Panc1 (cell line): ENCODE measurements at regions not wholly inside any gene's neighbourhood (a gene's known extent, or its start where the extent isn't known, plus 50 kb on each side); places are given as distances from the start of the nearest gene placed in this dataset.

Experiments used
- ATAC-seq: fragments of 200-7000 bp; cut with Tn5 transposase; 2 replicates; pipeline ENCODE4 v1.9.1; 2020; ENCODE audit warnings: mild to moderate bottlenecking, moderate library complexity
- BruUV-seq: library from RNA; stranded (reverse); fragments of 400-500 nt; replicated peaks from 2 replicates; lab custom pipeline; 2021; lab: Mats Ljungman, UMichigan
- CTCF ChIA-PET: fragments of 300-600 bp; sonication (Branson Sonifier 250); formaldehyde crosslinking; loops from one replicate; lab custom pipeline; 2022; ENCODE audit warnings: antibody characterized with exemption; lab: Charles Lee
- POLR2A ChIA-PET: fragments of 300-600 bp; sonication (Branson Sonifier 250); formaldehyde crosslinking; loops from one replicate; lab custom pipeline; 2022; ENCODE audit warnings: antibody characterized with exemption; lab: Charles Lee
- DNase-seq: peaks from one replicate; pipeline ENCODE4 v3.0.0-alpha.2; 2010; ENCODE audit warnings: low read depth, low spot score
- H3K27ac ChIP-seq: 2 replicates; pipeline ENCODE4 v1.5.1; 2011; ENCODE audit warnings: mild to moderate bottlenecking, low read length, inconsistent platforms
- H3K27me3 ChIP-seq: fragments of 200-500 bp; sonication (Bioruptor generic); 2 replicates; pipeline ENCODE4 v1.6.0; 2014; ENCODE audit warnings: low read length, inconsistent platforms; ENCODE audit not compliant: control insufficient read depth, insufficient read depth
- H3K36me3 ChIP-seq: fragments of 200-500 bp; sonication (Bioruptor generic); 2 replicates; pipeline ENCODE4 v1.5.1; 2014; ENCODE audit warnings: inconsistent platforms, mild to moderate bottlenecking, low read length, moderate library complexity; ENCODE audit not compliant: control insufficient read depth, insufficient read depth
- H3K4me1 ChIP-seq: 2 replicates; pipeline ENCODE4 v1.5.1; 2011; ENCODE audit warnings: inconsistent platforms, mild to moderate bottlenecking, low read length, moderate library complexity; ENCODE audit not compliant: control insufficient read depth, insufficient read depth
- H3K4me3 ChIP-seq, 2 experiments: 2 replicates each; pipeline ENCODE4 v1.5.1; 2011 to 2012; ENCODE audit warnings: low read depth in 2 of 2, low read length in 2 of 2, mild to moderate bottlenecking in 2 of 2, inconsistent platforms in 1 of 2, moderate library complexity in 1 of 2
- H3K9me3 ChIP-seq: fragments of 200-500 bp; sonication (Bioruptor generic); 2 replicates; pipeline ENCODE4 v1.5.1; 2014; ENCODE audit warnings: low read depth, mild to moderate bottlenecking, inconsistent platforms, low read length, moderate library complexity; ENCODE audit not compliant: control insufficient read depth, insufficient read depth
- CTCF ChIP-seq: fragments of 450-650 bp; IDR thresholded peaks from 2 replicates; pipeline ENCODE4 v1.5.1; 2017; ENCODE audit warnings: mild to moderate bottlenecking
- POLR2AphosphoS5 ChIP-seq: IDR thresholded peaks from 2 replicates; pipeline ENCODE4 v1.6.1; 2012; ENCODE audit warnings: mild to moderate bottlenecking, low read depth, low read length, moderate library complexity
- REST ChIP-seq, 2 experiments: IDR thresholded peaks; 2 replicates each; pipeline ENCODE4 v1.6.1; 2011 to 2012; ENCODE audit warnings: low read depth in 2 of 2, control low read depth in 1 of 2, low read length in 1 of 2, mild to moderate bottlenecking in 1 of 2, moderate library complexity in 1 of 2; ENCODE audit not compliant: insufficient read depth in 1 of 2
- SIN3A ChIP-seq: IDR thresholded peaks from 2 replicates; pipeline ENCODE4 v1.6.1; 2012; ENCODE audit warnings: low read depth, mild to moderate bottlenecking, low read length, moderate library complexity, borderline replicate concordance; ENCODE audit not compliant: insufficient read depth
- TCF7L2 ChIP-seq: IDR thresholded peaks from 2 replicates; pipeline ENCODE4 v1.6.1; 2011; ENCODE audit warnings: mild to moderate bottlenecking, low read depth, low read length, inconsistent platforms
- in situ Hi-C: cut with HindIII; loops from 2 replicates; pipeline ENCODE4 v1.10.0; 2016; ENCODE audit warnings: low sequenced_read_pairs, low pct_unique_long_range_greater_than_20kb
- intact Hi-C: fragments of 100-400 bp; cut with micrococcal nuclease; formaldehyde crosslinking; loops from one replicate; pipeline ENCODE4 v1.10.0; 2022; ENCODE audit not compliant: unreplicated experiment

GRCh38 chr1:30629501-30629900 lies 93.9 kb downstream of the MATN1 start:
- no TSS peak for BruUV-seq
- POLR2A ChIA-PET, result no interaction called here
- DNase-seq, result no peak
- H3K4me1 ChIP-seq, result no peaks in the 10 kb centered on the region
- no peaks in the 10 kb centered on the region for H3K36me3 ChIP-seq
- no peak overlapping the region for H3K4me3 ChIP-seq
- TF ChIP-seq CTCF (no peak), TCF7L2 (no peak), SIN3A (no peak), REST (IDR thresholded peaks at IDR 0.05; ENCODE audit: insufficient read depth in 1 of 2, low read depth in 2 of 2, low read length in 1 of 2) (no peak), POLR2AphosphoS5 (no peak)
- H3K27ac ChIP-seq, result no peak overlapping the region
- in situ Hi-C loops (no loop called here), intact Hi-C loops (no loop called here)
- H3K9me3 ChIP-seq, result no peaks in the 10 kb centered on the region
- H3K27me3 ChIP-seq, result peaks cover 2% of the 10 kb centered on the region
- CTCF ChIA-PET, result no interaction called here
- no peak for ATAC-seq

GRCh38 chr1:30627994-30628393 lies 95.4 kb downstream of the MATN1 start:
- ChIA-PET CTCF (interaction anchor here (0.5 kb wide), 1 partner anchor 329 kb away, joined by 6 read pairs; no protein-coding TSS in a partner anchor), POLR2A (no interaction called here)
- Histone ChIP-seq H3K4me3 (no peak overlapping the region), H3K9me3 (peaks cover 7% of the 10 kb centered on the region; the same call in 1 of the 2 replicates), H3K36me3 (no peaks in the 10 kb centered on the region), H3K27ac (no peak overlapping the region), H3K4me1 (no peaks in the 10 kb centered on the region), H3K27me3 (peaks cover 2% of the 10 kb centered on the region)
- in situ Hi-C loops, result no loop called here
- ATAC-seq (no peak), DNase-seq (no peak)
- no TSS peak for BruUV-seq
- intact Hi-C loops, result no loop called here
- TF ChIP-seq SIN3A (no peak), CTCF (no peak), TCF7L2 (no peak), POLR2AphosphoS5 (no peak), REST (IDR thresholded peaks at IDR 0.05; ENCODE audit: insufficient read depth in 1 of 2, low read depth in 2 of 2, low read length in 1 of 2) (no peak)
